Neutrophil (primary cell): ENCODE measurements at regions not wholly inside any gene's neighbourhood (a gene's known extent, or its start where the extent isn't known, plus 50 kb on each side); places are given as distances from the start of the nearest gene placed in this dataset.

Experiments
- H3K27ac ChIP-seq: fragments of 200-600 bp; sonication (generic); 2 replicates; pipeline ENCODE4 v1.5.1; 2016; ENCODE audit warnings: mild to moderate bottlenecking, moderate library complexity
- H3K27me3 ChIP-seq: fragments of 200-600 bp; sonication (generic); 2 replicates; pipeline ENCODE4 v1.6.0; 2016; ENCODE audit warnings: mild to moderate bottlenecking
- H3K36me3 ChIP-seq: fragments of 200-600 bp; sonication (generic); 2 replicates; pipeline ENCODE4 v1.5.1; 2017
- H3K4me1 ChIP-seq, 2 experiments: fragments of 200-600 bp in 1 of 2; sonication (generic) in 1 of 2; 1 replicate in 1 of 2; 2 replicates in 1 of 2; pipeline versions ENCODE4 v1.5.1 to v1.6.1; 2013 to 2016; ENCODE audit warnings: low read depth in 1 of 2, low read length in 1 of 2, mild to moderate bottlenecking in 1 of 2, moderate library complexity in 1 of 2; ENCODE audit not compliant: control insufficient read depth in 1 of 2, insufficient read depth in 1 of 2
- H3K4me3 ChIP-seq, 2 experiments: fragments of 200-600 bp in 1 of 2; sonication (generic) in 1 of 2; 1 replicate in 1 of 2; 2 replicates in 1 of 2; pipeline ENCODE4 v1.5.1; 2013 to 2016; ENCODE audit warnings: low read depth in 1 of 2, low read length in 1 of 2, mild to moderate bottlenecking in 1 of 2, moderate library complexity in 1 of 2
- H3K9me3 ChIP-seq: fragments of 200-600 bp; sonication (generic); 2 replicates; pipeline ENCODE4 v1.5.1; 2016
- CTCF ChIP-seq: fragments of 200-600 bp; sonication (generic); IDR thresholded peaks from 2 replicates; pipeline ENCODE4 v1.5.1; 2016; ENCODE audit warnings: antibody characterized with exemption

- no peak overlapping the region for H3K27ac ChIP-seq
- H3K9me3 ChIP-seq: no peaks in the 10 kb centered on the region
Observed at GRCh38 chr14:98144964-98145363, 1127.0 kb downstream of the BCL11B start.

GRCh38 chr14:98146416-98146815, 1125.6 kb downstream of the BCL11B start:
- H3K4me1 ChIP-seq: no peaks in the 10 kb centered on the region
- no peaks in the 10 kb centered on the region for H3K36me3 ChIP-seq
- H3K4me3 ChIP-seq: no peak overlapping the region
- no peak for TF ChIP-seq CTCF
- no peak overlapping the region for H3K27ac ChIP-seq
- no peaks in the 10 kb centered on the region for H3K27me3 ChIP-seq
- H3K9me3 ChIP-seq: no peaks in the 10 kb centered on the region

More at GRCh38 chr14:98144964-98145363, 1127.0 kb downstream of the BCL11B start:
- TF ChIP-seq CTCF: no peak
- Histone ChIP-seq H3K27me3 (peaks cover 10% of the 10 kb centered on the region), H3K4me1 (no peaks in the 10 kb centered on the region), H3K4me3 (no peak overlapping the region), H3K36me3 (no peaks in the 10 kb centered on the region)

GRCh38 chr14:98154254-98154653, 1117.7 kb downstream of the BCL11B start:
- Histone ChIP-seq H3K9me3 (no peaks in the 10 kb centered on the region), H3K4me3 (no peak overlapping the region), H3K36me3 (no peaks in the 10 kb centered on the region), H3K27me3 (peaks cover 3% of the 10 kb centered on the region), H3K27ac (no peak overlapping the region), H3K4me1 (no peaks in the 10 kb centered on the region)
- no peak for TF ChIP-seq CTCF

GRCh38 chr14:98156411-98156810, 1115.6 kb downstream of the BCL11B start:
- Histone ChIP-seq H3K9me3 (no peaks in the 10 kb centered on the region), H3K36me3 (no peaks in the 10 kb centered on the region), H3K4me1 (no peaks in the 10 kb centered on the region), H3K27me3 (peaks cover 3% of the 10 kb centered on the region), H3K27ac (no peak overlapping the region), H3K4me3 (no peak overlapping the region)
- TF ChIP-seq CTCF: no peak

- H3K27ac ChIP-seq: no peak overlapping the region
- no peak overlapping the region for H3K4me3 ChIP-seq
- no peak for TF ChIP-seq CTCF
- H3K36me3 ChIP-seq: no peaks in the 10 kb centered on the region
- no peaks in the 10 kb centered on the region for H3K4me1 ChIP-seq
- H3K27me3 ChIP-seq: peaks cover 3% of the 10 kb centered on the region
- no peaks in the 10 kb centered on the region for H3K9me3 ChIP-seq
Observed at GRCh38 chr14:98160901-98161300, 1111.1 kb downstream of the BCL11B start.

- no peaks in the 10 kb centered on the region for H3K36me3 ChIP-seq
- H3K27me3 ChIP-seq: peaks cover 3% of the 10 kb centered on the region
- no peaks in the 10 kb centered on the region for H3K9me3 ChIP-seq
- no peak overlapping the region for H3K4me3 ChIP-seq
- no peak for TF ChIP-seq CTCF
- H3K4me1 ChIP-seq: no peaks in the 10 kb centered on the region
- no peak overlapping the region for H3K27ac ChIP-seq
Observed at GRCh38 chr14:98161356-98161755, 1110.6 kb downstream of the BCL11B start.
